Glutamatergic neuron (in vitro differentiated cells): ENCODE measurements at regions not wholly inside any gene's neighbourhood (a gene's known extent, or its start where the extent isn't known, plus 50 kb on each side); places are given as distances from the start of the nearest gene placed in this dataset.

ENCODE experiments used
- DNase-seq: peaks from one replicate; pipeline ENCODE4 v3.0.0; 2022
- H3K27ac Mint-ChIP-seq: one replicate; pipeline ENCODE4 v1.8.0; 2020; ENCODE audit warnings: mild to moderate bottlenecking, mixed read lengths, inconsistent platforms; ENCODE audit not compliant: unreplicated experiment
- H3K27me3 Mint-ChIP-seq: one replicate; pipeline ENCODE4 v1.8.0; 2020; ENCODE audit warnings: mild to moderate bottlenecking, moderate library complexity, mixed read lengths, inconsistent platforms; ENCODE audit not compliant: unreplicated experiment
- H3K36me3 Mint-ChIP-seq: one replicate; pipeline ENCODE4 v1.8.0; 2020; ENCODE audit warnings: mild to moderate bottlenecking, mixed read lengths, inconsistent platforms; ENCODE audit not compliant: unreplicated experiment
- H3K4me1 Mint-ChIP-seq: one replicate; pipeline ENCODE4 v1.8.0; 2020; ENCODE audit warnings: mild to moderate bottlenecking, low read depth, mixed read lengths, inconsistent platforms; ENCODE audit not compliant: unreplicated experiment
- H3K4me3 Mint-ChIP-seq: one replicate; pipeline ENCODE4 v1.8.0; 2020; ENCODE audit warnings: mild to moderate bottlenecking, mixed read lengths, inconsistent platforms; ENCODE audit not compliant: unreplicated experiment
- H3K9me3 Mint-ChIP-seq: one replicate; pipeline ENCODE4 v1.8.0; 2020; ENCODE audit warnings: mild to moderate bottlenecking, moderate library complexity, mixed read lengths, inconsistent platforms; ENCODE audit not compliant: unreplicated experiment
- CTCF ChIP-seq: fragments of 200-600 bp; sonication (generic); IDR thresholded peaks from one replicate; pipeline ENCODE4 v1.5.0; 2021; ENCODE audit not compliant: partially characterized antibody, unreplicated experiment

GRCh38 chr6:16048221-16048620, 80.7 kb upstream of the MYLIP start:
- H3K27ac Mint-ChIP-seq: no peak overlapping the region
- H3K9me3 Mint-ChIP-seq: no peaks in the 10 kb centered on the region
- DNase-seq: no peak
- H3K4me3 Mint-ChIP-seq: no peak overlapping the region
- TF ChIP-seq CTCF: no peak
- H3K27me3 Mint-ChIP-seq: no peaks in the 10 kb centered on the region
- H3K36me3 Mint-ChIP-seq: no peaks in the 10 kb centered on the region
- H3K4me1 Mint-ChIP-seq: peaks cover 3% of the 10 kb centered on the region

- peaks cover 3% of the 10 kb centered on the region for H3K4me1 Mint-ChIP-seq
- H3K9me3 Mint-ChIP-seq: no peaks in the 10 kb centered on the region
- no peak for TF ChIP-seq CTCF
- DNase-seq: no peak
- H3K4me3 Mint-ChIP-seq: no peak overlapping the region
- H3K36me3 Mint-ChIP-seq: no peaks in the 10 kb centered on the region
- H3K27me3 Mint-ChIP-seq: no peaks in the 10 kb centered on the region
- H3K27ac Mint-ChIP-seq: no peak overlapping the region
Measured at GRCh38 chr6:16047435-16047990, 81.4 kb upstream of the MYLIP start.

- Mint-ChIP-seq H3K36me3 (peaks cover 4% of the 10 kb centered on the region), H3K27me3 (no peaks in the 10 kb centered on the region), H3K4me3 (no peak overlapping the region), H3K4me1 (peaks cover 3% of the 10 kb centered on the region), H3K27ac (no peak overlapping the region), H3K9me3 (no peaks in the 10 kb centered on the region)
- no peak for DNase-seq
- TF ChIP-seq CTCF: no peak
Measured at GRCh38 chr6:16045238-16045637, 83.6 kb upstream of the MYLIP start.

- H3K9me3 Mint-ChIP-seq: no peaks in the 10 kb centered on the region
- H3K36me3 Mint-ChIP-seq: peaks cover 7% of the 10 kb centered on the region
- no peaks in the 10 kb centered on the region for H3K27me3 Mint-ChIP-seq
- H3K4me3 Mint-ChIP-seq: no peak overlapping the region
- no peak for DNase-seq
- no peak overlapping the region for H3K27ac Mint-ChIP-seq
- peaks cover 3% of the 10 kb centered on the region for H3K4me1 Mint-ChIP-seq
- no peak for TF ChIP-seq CTCF
Measured at GRCh38 chr6:16044211-16044643, 84.7 kb upstream of the MYLIP start.

GRCh38 chr6:16043171-16044135, 85.4 kb upstream of the MYLIP start:
- peaks cover 3% of the 10 kb centered on the region for H3K4me1 Mint-ChIP-seq
- no peak for TF ChIP-seq CTCF
- no peak overlapping the region for H3K27ac Mint-ChIP-seq
- H3K27me3 Mint-ChIP-seq: no peaks in the 10 kb centered on the region
- no peak overlapping the region for H3K4me3 Mint-ChIP-seq
- no peak for DNase-seq
- no peaks in the 10 kb centered on the region for H3K9me3 Mint-ChIP-seq
- H3K36me3 Mint-ChIP-seq: peaks cover 7% of the 10 kb centered on the region
